ENCODE measurements at regions not wholly inside any gene's neighbourhood (a gene's known extent, or its start where the extent isn't known, plus 50 kb on each side); places are given as distances from the start of the nearest gene placed in this dataset.

- WGBS, 2 donors: 74 to 82% methylated on average over 2 of the region's 2 CpGs
- ATAC-seq (ENCODE audit: insufficient read depth, low FRiP score): no peak
Observed at GRCh38 chr18:68114989-68115388, 598.5 kb upstream of the DSEL start.

GRCh38 chr18:68104036-68104435 is 587.5 kb upstream of the DSEL start:
- 87 to 91% methylated on average over 4 of the region's 4 CpGs for WGBS, 2 donors
- H3K4me1 ChIP-seq (ENCODE audit: control insufficient read depth in 5 of 5, insufficient read depth in 5 of 5, low read length in 5 of 5): no peaks in the 10 kb centered on the region
- H3K27ac ChIP-seq (ENCODE audit: low read depth in 1 of 2, low read length in 1 of 2): no peak overlapping the region

More at GRCh38 chr18:68114989-68115388, 598.5 kb upstream of the DSEL start:
- DNase-seq: no peak
- no peak overlapping the region for H3K9ac ChIP-seq (ENCODE audit: insufficient read depth in 1 of 2, low read length in 2 of 2)
- H3K27ac ChIP-seq (ENCODE audit: low read depth in 1 of 2, low read length in 1 of 2): no peak overlapping the region
- no peak for TF ChIP-seq CTCF (IDR thresholded peaks at IDR 0.05; ENCODE audit: control extremely low read depth, extremely low read depth)
- H3K9me3 ChIP-seq (ENCODE audit: control insufficient read depth in 4 of 4, insufficient read depth in 3 of 4, low read length in 3 of 4): no peaks in the 10 kb centered on the region
- no peak overlapping the region for H3K4me3 ChIP-seq
- no peaks in the 10 kb centered on the region for H3K27me3 ChIP-seq (ENCODE audit: control insufficient read depth in 3 of 3, insufficient read depth in 3 of 3, low read length in 2 of 3)
- no peaks in the 10 kb centered on the region for H3K4me1 ChIP-seq (ENCODE audit: control insufficient read depth in 5 of 5, insufficient read depth in 5 of 5, low read length in 5 of 5)
- no peaks in the 10 kb centered on the region for H3K36me3 ChIP-seq (ENCODE audit: control insufficient read depth in 4 of 4, insufficient read depth in 4 of 4, low read length in 4 of 4)

GRCh38 chr18:68103561-68103960 is 587.0 kb upstream of the DSEL start:
- TF ChIP-seq CTCF (IDR thresholded peaks at IDR 0.05; ENCODE audit: control extremely low read depth, extremely low read depth): no peak
- WGBS, 2 donors: 58 to 67% methylated on average over 2 of the region's 2 CpGs
- Histone ChIP-seq H3K9ac (ENCODE audit: insufficient read depth in 1 of 2, low read length in 2 of 2) (no peak overlapping the region), H3K4me3 (no peak overlapping the region), H3K27ac (ENCODE audit: low read depth in 1 of 2, low read length in 1 of 2) (no peak overlapping the region), H3K36me3 (ENCODE audit: control insufficient read depth in 4 of 4, insufficient read depth in 4 of 4, low read length in 4 of 4) (no peaks in the 10 kb centered on the region), H3K4me1 (ENCODE audit: control insufficient read depth in 5 of 5, insufficient read depth in 5 of 5, low read length in 5 of 5) (no peaks in the 10 kb centered on the region), H3K27me3 (ENCODE audit: control insufficient read depth in 3 of 3, insufficient read depth in 3 of 3, low read length in 2 of 3) (no peaks in the 10 kb centered on the region), H3K9me3 (ENCODE audit: control insufficient read depth in 4 of 4, insufficient read depth in 3 of 4, low read length in 3 of 4) (no peaks in the 10 kb centered on the region)
- DNase-seq: peak in 2 of 3 donors; percentile 4 to 16
- no peak for ATAC-seq (ENCODE audit: insufficient read depth, low FRiP score)

More at GRCh38 chr18:68104036-68104435, 587.5 kb upstream of the DSEL start:
- H3K4me3 ChIP-seq: no peak overlapping the region
- no peaks in the 10 kb centered on the region for H3K27me3 ChIP-seq (ENCODE audit: control insufficient read depth in 3 of 3, insufficient read depth in 3 of 3, low read length in 2 of 3)
- H3K9ac ChIP-seq (ENCODE audit: insufficient read depth in 1 of 2, low read length in 2 of 2): no peak overlapping the region
- no peak for ATAC-seq (ENCODE audit: insufficient read depth, low FRiP score)
- TF ChIP-seq CTCF (IDR thresholded peaks at IDR 0.05; ENCODE audit: control extremely low read depth, extremely low read depth): no peak
- no peaks in the 10 kb centered on the region for H3K9me3 ChIP-seq (ENCODE audit: control insufficient read depth in 4 of 4, insufficient read depth in 3 of 4, low read length in 3 of 4)
- DNase-seq: no peak
- H3K36me3 ChIP-seq (ENCODE audit: control insufficient read depth in 4 of 4, insufficient read depth in 4 of 4, low read length in 4 of 4): no peaks in the 10 kb centered on the region

GRCh38 chr18:68102117-68102516 is 585.6 kb upstream of the DSEL start:
- ATAC-seq (ENCODE audit: insufficient read depth, low FRiP score): no peak
- no peaks in the 10 kb centered on the region for H3K27me3 ChIP-seq (ENCODE audit: control insufficient read depth in 3 of 3, insufficient read depth in 3 of 3, low read length in 2 of 3)
- WGBS, 2 donors: 74 to 76% methylated on average over 4 of the region's 4 CpGs

More at GRCh38 chr18:68102117-68102516, 585.6 kb upstream of the DSEL start:
- DNase-seq: no peak
- no peak for TF ChIP-seq CTCF (IDR thresholded peaks at IDR 0.05; ENCODE audit: control extremely low read depth, extremely low read depth)
- no peak overlapping the region for H3K27ac ChIP-seq (ENCODE audit: low read depth in 1 of 2, low read length in 1 of 2)
- H3K4me3 ChIP-seq: no peak overlapping the region
- H3K36me3 ChIP-seq (ENCODE audit: control insufficient read depth in 4 of 4, insufficient read depth in 4 of 4, low read length in 4 of 4): no peaks in the 10 kb centered on the region
- H3K9ac ChIP-seq (ENCODE audit: insufficient read depth in 1 of 2, low read length in 2 of 2): no peak overlapping the region
- no peaks in the 10 kb centered on the region for H3K4me1 ChIP-seq (ENCODE audit: control insufficient read depth in 5 of 5, insufficient read depth in 5 of 5, low read length in 5 of 5)
- H3K9me3 ChIP-seq (ENCODE audit: control insufficient read depth in 4 of 4, insufficient read depth in 3 of 4, low read length in 3 of 4): no peaks in the 10 kb centered on the region

Data from lung (tissue), 11 donors.